Activated CD4-positive, alpha-beta T cell treated with anti-CD3 and anti-CD28 coated beads, Interleukin-2, amount 50 U/mL, for 4 hours (primary cell): ENCODE measurements at regions not wholly inside any gene's neighbourhood (a gene's known extent, or its start where the extent isn't known, plus 50 kb on each side); places are given as distances from the start of the nearest gene placed in this dataset.
"Not testable (repeated sequence)": the region's sequence is repeated elsewhere in the genome, so short reads cannot be mapped to it uniquely, and the experiment has no call there.

Source experiments
- DNase-seq, 2 experiments: peaks; one replicate each; pipeline ENCODE4 v3.0.0-alpha.2; 2020

DNA sequence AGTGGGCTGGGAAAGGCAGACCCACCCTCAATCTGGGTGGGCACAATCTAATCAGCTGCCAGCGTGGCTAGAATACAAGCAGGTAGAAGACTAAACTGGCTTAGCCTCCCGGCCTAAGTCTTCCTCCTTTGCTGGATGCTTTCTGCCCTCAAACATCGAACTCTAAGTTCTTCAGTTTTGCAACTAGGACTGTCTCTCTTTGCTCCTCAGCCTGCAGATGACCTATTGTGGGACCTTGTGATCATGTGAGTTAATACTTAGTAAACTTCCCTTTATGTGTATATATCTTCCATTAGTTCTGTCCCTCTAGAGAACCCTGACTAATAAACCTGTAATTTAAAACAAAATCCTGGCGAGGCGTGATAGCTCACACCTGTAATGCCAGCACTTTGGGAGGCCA lies 51.8 kb upstream of the SLC39A8 start:
- DNase-seq, result not testable (repeated sequence)

DNA sequence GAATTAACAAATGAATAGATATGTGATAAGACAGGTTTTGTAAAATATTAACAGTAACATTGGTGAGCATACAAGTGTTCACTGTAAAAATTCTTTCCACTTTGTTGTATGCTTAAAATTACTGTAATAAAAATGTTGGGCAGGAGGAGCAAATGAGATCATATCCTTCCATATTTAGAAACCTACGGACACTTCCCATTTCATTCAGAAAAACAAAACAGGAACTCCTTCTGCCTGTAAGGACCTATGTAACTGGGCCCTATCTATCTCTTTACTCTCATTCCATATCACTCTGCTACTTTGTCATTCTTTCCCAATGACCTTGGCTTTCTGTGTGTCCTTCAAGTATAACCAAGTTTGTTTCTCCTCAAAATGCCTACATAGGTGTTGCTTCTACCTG lies 53.7 kb upstream of the SLC39A8 start:
- no peak for DNase-seq

DNA sequence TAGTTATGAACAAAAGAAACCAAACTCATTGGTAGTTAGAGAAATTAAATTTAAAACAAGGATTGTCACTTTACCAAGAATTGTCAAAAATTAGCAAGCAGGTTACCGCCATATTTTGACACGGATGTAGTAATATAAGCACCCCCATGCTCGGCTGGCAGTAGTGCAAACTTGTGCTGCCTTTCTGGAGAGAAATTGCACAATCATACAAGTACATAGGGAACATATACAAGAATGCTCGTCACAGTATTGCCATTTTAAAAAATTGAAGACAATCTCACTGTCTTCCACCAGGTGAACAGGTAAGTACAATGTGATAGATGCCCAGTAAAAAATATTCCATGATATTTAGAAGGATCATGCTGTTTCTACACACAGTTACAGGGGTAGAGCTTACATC lies 55.6 kb upstream of the SLC39A8 start:
- DNase-seq, result no peak

DNA sequence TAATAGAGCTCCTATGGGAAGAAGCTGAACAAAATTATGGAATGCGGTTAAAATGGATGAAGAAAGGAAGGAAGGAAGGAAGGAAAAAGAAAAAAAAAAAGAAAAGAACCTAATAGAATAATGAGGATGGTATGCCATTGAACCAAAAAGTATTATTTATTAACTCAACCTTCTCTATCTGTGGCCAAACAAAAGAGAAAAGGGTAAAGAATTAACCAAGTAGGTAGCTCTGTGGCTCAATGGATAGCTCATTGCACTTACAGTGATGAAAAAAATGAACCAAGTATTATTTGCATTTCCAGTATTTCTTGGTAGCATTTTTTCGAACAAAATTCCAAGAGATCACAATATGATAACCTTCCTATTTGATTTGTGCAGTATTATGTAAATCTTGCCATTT lies 56.9 kb upstream of the SLC39A8 start:
- DNase-seq, result no peak

DNA sequence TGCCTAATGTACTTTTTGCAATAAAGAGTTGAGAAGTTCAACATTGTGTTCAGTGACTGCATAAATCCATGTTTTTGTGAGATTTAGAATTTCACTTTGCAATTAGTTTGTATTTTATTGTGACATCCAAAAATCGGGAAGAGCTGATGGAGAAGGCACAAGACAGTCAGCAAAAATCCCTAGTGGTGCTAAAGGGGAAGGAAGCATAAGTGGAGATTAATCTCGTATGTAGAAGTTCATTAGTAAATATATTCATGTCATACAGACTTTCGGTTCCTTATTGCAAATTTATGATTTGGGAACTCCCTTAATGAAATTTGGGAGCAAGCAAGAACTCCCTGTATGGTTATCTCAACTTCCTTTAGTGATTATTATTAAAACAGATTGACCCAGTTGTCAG lies 57.8 kb upstream of the SLC39A8 start:
- no peak for DNase-seq

DNA sequence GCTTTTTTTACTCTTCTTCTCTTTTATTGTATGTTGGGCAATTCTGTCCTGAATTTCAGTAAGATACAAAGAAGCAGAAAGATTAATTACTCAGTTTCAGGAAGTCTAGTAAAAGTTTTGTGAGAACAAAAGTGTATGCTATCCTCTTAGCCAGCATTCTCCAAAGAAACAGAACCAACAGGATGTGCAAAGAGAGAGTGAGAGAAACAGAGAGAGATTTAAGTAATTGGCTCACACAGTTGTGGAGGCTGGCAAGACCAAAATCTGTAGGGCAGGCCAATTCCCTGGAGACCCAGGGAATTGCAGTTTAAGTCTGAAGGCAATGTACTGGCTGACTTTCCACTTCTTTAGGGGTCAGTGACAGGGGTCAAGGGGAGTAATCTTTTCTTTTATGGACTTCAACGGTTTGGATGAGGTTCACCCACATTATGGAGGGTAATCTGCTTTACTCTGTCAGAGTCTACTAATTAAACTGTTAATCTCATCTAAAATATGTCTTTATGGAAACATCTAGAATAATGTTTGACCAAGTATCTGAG lies 59.2 kb upstream of the SLC39A8 start:
- no peak for DNase-seq

DNA sequence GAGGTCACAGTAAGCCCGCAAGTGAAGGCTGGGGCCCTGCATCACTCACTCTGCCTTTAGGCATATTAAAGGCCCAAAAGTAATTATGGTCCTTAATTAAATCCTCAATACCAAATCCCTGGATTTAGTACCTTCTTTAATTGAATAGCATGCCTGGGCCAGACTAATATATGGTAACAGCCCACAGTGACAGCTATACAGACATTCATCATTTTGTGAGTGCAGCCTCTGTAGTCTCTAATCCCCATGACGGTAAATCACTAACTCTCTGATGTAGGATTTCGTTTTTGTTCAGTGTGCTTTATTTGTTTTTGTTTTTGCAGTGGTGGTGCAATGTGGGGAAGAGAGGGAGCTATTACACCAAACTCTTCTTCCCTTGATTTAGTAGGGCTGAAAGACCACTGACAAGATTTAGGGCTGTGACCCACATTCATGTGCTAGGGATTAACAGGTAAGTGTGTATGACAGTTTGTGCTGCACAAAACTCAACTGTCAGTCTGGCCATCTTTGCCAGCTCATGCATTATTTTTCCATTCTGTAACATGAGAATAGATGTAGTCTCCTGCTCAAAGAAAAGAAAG lies 60.6 kb upstream of the SLC39A8 start:
- no peak for DNase-seq

DNA sequence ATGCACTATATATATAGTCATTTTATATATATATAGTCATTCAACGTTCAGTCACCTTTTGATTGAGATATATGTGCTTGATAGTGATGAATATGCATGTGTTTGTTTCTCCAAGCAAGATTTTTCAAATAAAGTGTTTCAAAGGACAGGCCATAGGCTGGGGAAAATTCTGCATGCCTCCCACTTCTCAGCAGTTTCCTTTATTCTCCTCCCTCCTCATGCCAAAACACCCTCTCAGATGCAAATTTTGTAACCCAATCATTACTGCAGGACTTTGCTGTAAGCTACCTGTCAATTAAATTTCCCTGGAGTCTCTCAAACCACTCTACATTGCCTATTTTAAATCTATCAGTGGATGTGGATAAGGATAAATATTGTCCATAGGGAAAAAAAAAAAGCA lies 65.6 kb upstream of the SLC39A8 start:
- DNase-seq, result not testable (repeated sequence)

DNA sequence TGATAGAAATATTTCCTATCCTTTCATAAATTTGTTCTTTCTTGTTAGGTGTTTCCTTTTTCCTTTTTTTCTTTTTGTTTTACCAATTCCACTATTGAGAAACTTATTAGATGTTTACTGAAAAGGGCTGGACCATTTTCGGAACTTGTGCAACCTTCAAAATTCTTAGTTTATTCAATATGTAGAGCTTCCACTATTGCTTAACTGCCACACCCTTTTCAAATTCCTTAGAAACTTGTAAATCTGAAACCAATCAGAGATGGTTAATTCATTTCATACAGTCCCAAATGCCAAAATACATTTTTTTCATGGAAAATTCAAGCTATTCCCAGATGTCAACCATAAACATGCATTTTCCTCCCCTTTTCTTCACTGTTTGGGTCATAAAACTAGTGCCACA lies 66.1 kb upstream of the SLC39A8 start:
- DNase-seq, result no peak

DNA sequence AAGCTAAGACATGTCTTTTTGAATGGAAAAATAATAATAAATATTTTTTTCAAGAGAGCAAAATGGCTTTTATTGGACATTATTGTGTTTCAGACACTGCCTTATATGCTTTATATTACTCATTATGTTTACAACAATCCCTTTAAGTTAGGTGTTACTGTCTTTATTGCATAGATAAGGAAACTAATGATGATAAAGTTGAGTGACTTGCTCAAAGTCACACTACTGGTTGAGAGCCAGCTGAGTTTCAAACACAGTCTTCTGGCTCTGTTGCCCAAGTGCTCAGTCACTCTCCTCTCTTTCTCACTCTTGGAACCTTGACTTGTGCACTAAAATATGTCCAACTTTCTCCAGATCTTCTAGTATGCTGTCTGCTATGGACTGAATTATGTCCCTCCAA lies 71.5 kb upstream of the SLC39A8 start:
- DNase-seq, result no peak

DNA sequence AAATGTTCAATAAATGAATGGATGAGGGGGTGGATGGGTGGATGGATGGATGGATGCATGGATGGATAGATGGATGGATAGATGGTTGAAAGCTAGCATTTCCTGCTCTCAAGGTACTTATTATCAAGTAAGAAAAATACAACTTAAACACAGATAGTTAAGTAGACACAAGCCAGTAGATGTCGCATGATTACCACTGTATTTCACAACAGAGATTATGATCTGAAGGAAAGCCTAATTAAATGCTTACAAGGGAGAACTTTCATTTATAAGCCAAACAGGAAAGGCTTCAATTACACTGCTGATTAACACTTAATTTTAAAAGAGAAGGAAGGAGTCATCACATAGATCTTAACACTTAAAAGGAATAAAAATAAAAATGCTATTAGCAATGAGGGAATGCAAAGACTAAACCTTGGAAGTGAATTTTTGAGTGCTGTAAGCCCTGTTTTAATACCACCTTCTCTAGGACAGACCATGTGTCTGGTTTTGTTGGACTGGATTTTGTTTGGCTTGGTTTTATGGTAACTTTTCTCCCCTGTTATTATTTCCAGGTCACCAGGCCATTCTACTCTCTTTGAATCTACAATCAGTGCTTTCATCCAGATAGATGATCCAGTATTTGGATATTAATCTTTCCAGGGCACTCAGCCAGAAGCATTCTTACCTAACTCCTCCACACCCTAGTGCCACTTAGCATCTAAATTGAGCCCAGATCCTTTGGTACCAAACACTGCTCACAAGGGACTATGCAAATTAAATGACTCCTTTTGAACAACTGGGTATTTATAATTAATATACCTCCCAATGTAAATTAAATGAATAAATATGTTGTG lies 75.5 kb upstream of the SLC39A8 start:
- no peak for DNase-seq

DNA sequence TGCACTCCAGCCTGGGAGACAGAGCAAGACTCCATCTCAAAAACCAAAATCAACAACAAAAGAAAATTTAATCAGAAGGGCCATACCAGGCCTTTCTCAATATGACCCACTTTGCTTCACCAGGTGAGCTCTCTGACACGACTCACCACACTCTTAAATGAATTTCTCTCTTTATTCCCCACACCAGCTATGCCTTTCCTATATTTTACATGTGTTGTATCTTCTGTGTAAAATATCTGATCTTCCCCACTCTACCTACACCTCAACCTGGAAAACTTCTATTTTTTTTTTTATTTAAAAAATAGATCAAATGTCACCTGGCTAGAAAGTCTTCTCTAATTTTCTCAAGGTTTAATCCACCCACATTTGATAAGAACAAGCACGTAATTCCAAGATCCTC lies 77.6 kb upstream of the SLC39A8 start:
- DNase-seq, result no peak

DNA sequence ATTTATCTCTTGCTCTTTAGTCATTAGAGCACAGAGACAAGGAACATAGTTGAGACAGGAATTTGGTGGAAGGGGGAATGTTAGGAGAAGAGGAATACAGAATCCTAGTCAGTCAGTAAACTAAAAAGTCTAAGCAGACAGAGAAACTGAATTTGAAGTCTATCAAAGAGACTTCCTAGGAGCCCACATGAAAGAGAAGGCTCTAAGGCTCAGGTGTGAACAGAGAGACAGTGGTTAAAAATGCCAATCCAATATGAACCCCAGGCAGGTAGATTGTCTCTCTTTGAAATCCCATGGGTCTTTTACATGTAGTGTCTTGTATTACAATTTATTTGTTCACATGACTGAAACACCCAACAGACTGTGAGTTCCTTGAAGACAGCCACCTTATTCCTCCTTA lies 77.8 kb upstream of the NFKB1 start:
- no peak for DNase-seq

DNA sequence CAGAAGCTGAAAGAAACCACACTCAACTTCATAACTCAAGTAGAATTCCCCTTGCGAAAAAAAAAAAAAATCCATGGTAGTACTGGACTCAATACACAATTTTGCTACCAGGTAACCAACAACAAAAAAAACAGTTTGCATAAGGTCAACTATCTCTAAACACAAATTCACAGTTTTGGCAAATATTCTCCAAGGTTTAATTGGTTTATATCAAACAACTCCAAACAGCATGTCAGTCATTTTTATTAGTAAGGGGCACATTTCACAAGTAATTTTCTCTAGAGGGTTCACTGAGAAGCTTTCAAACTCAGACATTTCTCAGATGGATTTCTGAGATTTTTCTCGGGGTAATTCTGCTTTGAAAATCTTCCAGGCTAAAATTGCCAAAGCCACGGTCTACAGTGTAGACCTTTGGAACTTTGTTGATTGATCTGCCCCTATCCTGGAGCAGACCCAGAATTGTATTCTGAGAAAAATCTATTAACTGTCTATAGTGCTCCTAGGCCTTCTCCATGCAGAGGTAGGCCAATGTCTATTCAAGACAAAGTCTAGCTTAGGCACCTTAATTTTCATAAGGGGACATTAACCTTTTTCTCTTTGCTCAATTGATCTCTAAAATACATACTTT lies 73.7 kb upstream of the NFKB1 start:
- no peak for DNase-seq

DNA sequence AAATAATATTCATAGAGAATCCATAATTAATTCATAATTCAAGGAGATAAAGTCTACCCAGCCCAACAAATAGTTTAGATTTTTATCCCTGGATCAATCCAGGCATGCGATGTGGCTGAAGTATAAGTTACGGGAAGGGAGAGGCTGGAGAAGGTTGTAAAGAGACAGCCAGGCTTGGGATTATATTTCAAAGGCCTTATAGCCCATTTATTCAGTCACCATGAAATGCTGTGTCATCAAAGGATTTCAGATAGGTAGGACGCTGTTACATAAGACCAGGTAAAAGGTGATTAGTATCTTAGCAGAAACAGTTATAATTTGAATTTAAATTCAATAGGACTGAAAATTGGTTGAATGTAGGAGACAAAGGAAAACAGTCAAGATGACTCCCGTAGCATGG lies 73.0 kb upstream of the NFKB1 start:
- DNase-seq, result no peak

DNA sequence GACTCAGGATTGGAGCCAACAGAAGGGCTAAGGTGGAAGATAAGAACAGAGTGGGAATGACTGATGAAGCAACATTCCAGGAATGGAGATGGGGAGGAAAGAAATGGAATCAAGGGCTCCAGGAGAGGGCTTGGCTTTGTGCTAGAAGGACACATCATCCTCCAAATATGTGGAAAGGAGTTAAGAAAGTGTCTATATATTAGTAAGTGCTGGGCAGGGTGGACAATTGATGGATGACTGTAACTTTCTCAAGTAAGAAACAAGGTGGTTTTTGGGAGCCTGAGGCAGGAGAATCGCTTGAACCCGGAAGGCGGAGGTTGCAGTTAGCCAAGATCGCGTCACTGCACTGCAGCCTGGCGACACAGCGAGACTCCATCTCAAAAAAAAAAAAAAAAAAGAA lies 71.6 kb upstream of the NFKB1 start:
- DNase-seq, result no peak

DNA sequence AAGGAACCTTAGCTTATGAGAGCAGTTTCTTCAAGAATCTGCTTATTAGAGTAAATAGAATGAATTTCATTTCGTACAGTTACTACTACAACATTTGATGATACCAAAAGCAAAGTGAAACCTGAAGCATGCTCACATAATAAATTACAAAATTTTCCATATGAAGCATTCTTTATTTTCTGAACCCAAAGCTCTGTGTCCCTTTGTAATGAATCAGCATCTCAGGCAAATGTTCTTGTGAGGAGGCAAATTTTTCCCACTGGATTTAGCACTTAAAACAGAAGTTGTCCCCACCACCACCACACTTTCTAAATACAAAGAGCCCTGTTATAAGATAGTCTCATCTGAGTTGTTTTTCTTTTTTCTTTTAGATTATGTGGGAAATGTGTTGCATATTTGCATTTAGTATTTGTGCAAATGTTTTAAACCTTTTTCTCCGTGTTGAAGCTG lies 70.7 kb upstream of the NFKB1 start:
- no peak for DNase-seq

DNA sequence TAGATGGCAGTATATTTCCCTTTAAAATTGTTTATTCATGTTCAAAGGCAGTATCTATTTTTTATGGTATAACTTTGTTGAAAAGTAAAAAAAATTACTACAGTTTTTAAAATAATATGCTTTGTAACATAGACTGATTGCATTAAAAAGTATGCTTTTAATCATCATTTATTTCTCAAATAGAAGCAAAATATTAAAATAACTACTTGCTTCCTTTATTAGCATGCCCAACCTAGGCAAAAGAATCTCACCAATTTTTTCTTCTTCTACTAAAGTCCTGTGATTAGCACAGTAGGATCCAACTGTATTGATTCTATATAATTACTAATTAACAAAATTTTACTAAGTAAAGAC lies 69.6 kb upstream of the NFKB1 start:
- DNase-seq, result no peak

DNA sequence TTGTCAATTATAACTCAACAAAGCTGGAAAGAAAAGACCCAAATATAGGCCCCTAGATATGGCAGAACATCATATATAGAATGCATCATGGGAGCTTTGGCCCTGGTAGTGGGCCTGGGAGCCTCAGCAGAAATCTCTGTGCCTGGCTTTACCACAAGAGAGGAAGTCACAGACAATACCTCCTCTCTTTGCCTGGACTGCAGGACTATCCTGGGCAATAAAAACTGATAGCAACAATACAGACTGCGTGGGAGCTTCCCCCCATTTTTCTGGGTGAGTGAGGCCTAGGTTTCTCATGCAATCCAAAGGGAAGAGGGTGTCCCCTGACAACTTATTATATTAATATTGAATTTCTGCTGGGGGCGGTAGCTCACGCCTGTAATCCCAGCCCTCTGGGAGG lies 64.0 kb upstream of the NFKB1 start:
- no peak for DNase-seq

DNA sequence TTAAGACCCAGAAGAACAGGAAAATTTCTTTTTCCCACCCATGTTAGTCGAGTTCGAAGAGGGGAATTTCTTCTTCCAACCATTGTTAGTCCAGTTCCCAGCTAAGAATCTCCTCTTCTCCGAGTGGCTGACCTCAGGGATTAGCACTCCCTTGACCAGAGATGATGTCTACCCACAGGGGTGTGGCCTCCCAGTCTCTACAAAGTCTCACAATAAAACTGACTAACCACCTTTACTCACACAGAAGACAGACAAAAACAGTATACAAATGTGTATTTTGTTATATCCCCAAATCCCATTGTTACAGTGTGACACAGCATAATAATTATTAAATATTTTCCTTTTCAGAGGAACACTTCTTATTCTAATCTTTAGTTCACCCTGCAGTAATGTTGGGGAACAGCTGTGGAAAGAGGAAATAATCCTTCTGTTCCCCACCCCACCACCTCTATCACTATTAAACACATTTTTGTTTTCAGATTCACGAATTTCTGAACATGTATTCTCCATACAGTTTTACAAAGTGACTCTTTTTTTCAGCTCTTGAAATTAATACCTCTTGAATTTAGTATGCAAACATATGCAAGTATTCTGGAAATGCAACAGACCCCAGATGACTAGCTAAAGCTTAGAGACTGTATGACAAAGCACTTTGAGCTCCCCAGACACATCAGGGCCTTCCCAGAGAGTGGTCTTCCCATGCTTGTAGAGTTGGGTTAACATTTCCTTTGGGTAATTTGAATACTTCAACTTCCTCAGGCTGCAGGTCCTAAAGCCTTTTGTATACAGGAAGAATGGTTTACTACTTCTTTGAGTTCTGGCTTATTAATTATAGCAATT lies 62.5 kb upstream of the NFKB1 start:
- DNase-seq, result no peak

DNA sequence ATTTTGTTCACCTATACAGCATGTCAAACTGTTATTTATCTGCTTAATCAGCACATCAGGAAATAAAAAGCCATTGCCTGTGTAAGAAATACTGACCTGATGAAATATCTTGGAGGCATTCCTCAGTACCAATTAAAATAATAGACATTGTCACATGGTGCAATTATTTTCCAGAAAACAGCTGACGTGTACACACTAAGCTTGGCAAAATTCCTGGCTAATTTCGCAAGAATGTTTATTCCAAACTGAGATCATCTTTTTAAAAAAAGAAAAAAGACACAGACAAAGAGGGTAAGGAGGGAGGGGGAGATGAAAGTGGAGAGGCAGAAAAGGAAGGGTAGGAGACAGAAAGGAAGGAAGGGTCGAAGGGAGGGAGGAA lies 61.9 kb upstream of the NFKB1 start:
- no peak for DNase-seq

DNA sequence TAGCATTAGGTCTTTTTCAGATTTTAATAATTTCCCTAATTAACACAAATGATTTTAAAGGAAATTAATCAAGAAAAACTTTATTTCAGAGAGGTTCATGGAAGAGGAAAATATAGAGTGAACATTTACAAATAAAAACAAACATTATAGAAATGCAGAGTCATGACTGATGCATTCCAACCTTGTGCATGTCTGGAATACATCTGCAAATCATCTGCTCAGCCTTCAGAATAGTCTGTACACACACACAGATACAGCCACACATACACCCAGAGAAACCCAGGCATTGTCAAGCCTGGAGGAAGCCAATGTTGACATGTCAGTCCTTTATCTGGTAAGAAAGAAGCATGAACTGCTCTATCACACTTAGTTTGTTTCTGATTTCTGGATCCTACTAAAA lies 61.3 kb upstream of the NFKB1 start:
- DNase-seq, result no peak

DNA sequence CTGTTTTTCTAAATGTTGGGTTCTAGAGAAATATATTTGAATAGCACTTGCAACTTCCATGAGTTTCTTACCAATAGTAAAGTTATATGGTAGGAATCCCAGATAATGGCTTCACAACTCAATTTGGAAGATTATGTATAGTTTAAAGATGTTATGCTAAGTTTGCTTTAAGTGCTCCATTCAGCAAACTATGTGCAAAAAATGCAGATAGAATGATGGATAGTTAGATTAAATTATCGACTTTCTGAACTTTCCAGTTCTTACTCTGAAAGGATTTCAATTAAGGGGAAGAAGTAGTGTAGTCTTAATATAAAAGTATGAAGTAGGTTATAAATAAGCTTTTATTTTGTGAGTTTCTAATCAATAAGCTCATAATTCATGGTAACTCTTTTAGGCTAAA lies 60.7 kb upstream of the NFKB1 start:
- DNase-seq, result no peak
